IPS-20b (cell line): ENCODE measurements at regions not wholly inside any gene's neighbourhood (a gene's known extent, or its start where the extent isn't known, plus 50 kb on each side); places are given as distances from the start of the nearest gene placed in this dataset.
"Not testable (repeated sequence)": the region's sequence is repeated elsewhere in the genome, so short reads cannot be mapped to it uniquely, and the experiment has no call there.

Experiments
- H3K27ac ChIP-seq: one replicate; pipeline ENCODE4 v1.5.1; 2013; ENCODE audit warnings: low read length
- H3K27me3 ChIP-seq: 2 replicates; pipeline ENCODE4 v1.6.1; 2013; ENCODE audit warnings: mild to moderate bottlenecking, low read length, inconsistent platforms; ENCODE audit not compliant: insufficient read depth
- H3K36me3 ChIP-seq: 2 replicates; pipeline ENCODE4 v1.6.1; 2013; ENCODE audit warnings: low read depth, mild to moderate bottlenecking, inconsistent platforms, low read length, moderate library complexity; ENCODE audit not compliant: insufficient read depth
- H3K4me1 ChIP-seq: 2 replicates; pipeline ENCODE4 v1.6.1; 2013; ENCODE audit warnings: mild to moderate bottlenecking, control low read depth, inconsistent platforms, low read length, moderate library complexity; ENCODE audit not compliant: insufficient read depth
- H3K4me3 ChIP-seq: 2 replicates; pipeline ENCODE4 v1.5.1; 2013; ENCODE audit warnings: mild to moderate bottlenecking, low read length, inconsistent platforms
- H3K9ac ChIP-seq: 2 replicates; pipeline ENCODE4 v1.6.1; 2013; ENCODE audit warnings: low read depth, mild to moderate bottlenecking, inconsistent platforms, low read length, moderate library complexity
- H3K9me3 ChIP-seq: 2 replicates; pipeline ENCODE4 v1.6.1; 2013; ENCODE audit warnings: mild to moderate bottlenecking, low read depth, low read length, inconsistent platforms; ENCODE audit not compliant: insufficient read depth

- H3K4me3 ChIP-seq: no peak overlapping the region
Observed at GRCh38 chr7:16264036-16264819, 157.1 kb downstream of the CRPPA start.

DNA sequence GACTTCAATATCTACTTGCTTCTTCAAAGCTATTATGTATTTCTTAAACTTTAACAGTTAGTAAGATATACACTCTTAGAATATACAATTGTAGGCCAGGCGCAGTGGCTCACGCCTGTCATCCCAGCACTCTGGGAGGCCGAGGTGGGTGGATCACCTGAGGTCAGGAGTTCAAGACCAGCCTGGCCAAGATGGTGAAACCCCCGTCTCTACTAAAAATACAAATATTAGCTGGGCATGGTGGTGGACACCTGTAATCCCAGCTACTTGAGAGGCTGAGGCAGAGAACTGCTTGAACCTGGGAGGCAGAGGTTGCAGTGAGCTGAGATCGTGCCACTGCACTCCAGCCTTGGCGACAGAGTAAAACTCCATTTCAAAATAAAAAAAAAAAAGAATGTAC, 158.0 kb downstream of the CRPPA start:
- not testable (repeated sequence) for H3K27me3 ChIP-seq, H3K4me1 ChIP-seq, H3K27ac ChIP-seq, H3K4me3 ChIP-seq, H3K36me3 ChIP-seq, H3K9ac ChIP-seq, H3K9me3 ChIP-seq

More at GRCh38 chr7:16264036-16264819, 157.1 kb downstream of the CRPPA start:
- no peaks in the 10 kb centered on the region for H3K36me3 ChIP-seq
- no peak overlapping the region for H3K9ac ChIP-seq
- no peak overlapping the region for H3K27ac ChIP-seq
- H3K9me3 ChIP-seq: no peaks in the 10 kb centered on the region
- H3K4me1 ChIP-seq: no peaks in the 10 kb centered on the region
- H3K27me3 ChIP-seq: no peaks in the 10 kb centered on the region

DNA sequence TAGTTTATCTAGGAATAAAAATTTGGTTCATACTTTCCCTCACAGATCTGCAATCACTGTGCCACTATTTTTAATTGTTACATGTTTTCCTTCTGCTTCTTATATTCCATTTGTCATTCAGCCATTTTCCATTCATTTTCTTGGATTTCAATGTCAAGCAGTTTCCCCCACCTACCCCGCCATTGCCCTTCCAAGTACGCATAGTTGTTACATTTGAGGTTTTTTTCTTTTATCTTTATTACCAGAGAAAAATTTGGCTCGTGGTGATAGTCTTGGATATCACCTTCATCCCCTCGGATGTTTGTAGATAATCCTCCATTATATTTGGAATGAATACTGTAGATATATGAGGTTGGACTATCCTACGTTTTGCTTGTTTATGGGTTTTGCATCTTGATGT, 159.7 kb downstream of the CRPPA start:
- no peaks in the 10 kb centered on the region for H3K4me1 ChIP-seq
- H3K36me3 ChIP-seq: no peaks in the 10 kb centered on the region
- no peaks in the 10 kb centered on the region for H3K27me3 ChIP-seq
- no peaks in the 10 kb centered on the region for H3K9me3 ChIP-seq
- H3K4me3 ChIP-seq: no peak overlapping the region
- H3K27ac ChIP-seq: no peak overlapping the region
- no peak overlapping the region for H3K9ac ChIP-seq

DNA sequence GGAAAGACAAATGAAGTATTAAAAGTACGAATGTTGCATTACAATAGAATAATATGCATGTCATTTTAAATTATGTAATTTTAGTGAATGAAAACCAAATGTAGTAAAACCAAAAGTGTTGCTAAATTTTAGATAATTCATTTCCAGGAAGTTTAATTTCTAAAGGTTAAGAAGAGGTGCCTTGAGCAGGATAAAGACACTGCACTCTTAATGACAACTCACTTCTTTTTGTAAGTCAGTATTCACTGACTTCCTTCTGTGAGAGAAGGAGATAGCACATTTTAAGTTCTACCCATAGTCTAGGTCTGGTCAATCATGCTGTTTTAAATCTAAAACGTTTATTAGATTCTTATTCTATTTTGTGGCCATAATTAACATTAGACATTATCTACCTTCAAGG, 160.2 kb downstream of the CRPPA start:
- Histone ChIP-seq H3K4me3 (no peak overlapping the region), H3K36me3 (no peaks in the 10 kb centered on the region), H3K9me3 (no peaks in the 10 kb centered on the region), H3K27ac (no peak overlapping the region), H3K27me3 (no peaks in the 10 kb centered on the region), H3K9ac (no peak overlapping the region), H3K4me1 (no peaks in the 10 kb centered on the region)

DNA sequence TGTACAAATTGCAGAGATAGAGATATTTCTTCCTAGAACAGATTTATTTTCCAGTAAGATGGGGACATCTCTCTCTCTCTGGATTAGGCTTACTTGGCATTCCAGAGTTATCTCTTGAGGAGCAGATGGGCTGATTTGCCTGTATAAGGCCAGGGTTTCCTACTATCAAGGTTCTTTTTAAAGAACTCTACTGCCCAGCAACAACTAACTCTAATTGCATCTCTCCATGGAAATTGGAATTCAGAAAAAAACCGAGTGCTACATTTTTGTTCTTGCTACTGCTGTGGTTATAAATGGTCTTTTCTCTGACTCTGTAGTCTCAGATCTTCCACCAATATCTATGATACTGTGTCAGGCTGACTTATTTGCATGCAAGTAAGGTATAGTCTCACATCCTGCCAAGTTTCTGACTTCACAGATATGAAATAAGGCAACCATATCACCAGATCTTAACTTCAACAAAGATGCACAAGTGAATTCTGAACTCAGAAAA, 161.1 kb downstream of the CRPPA start:
- H3K4me3 ChIP-seq: no peak overlapping the region
- no peaks in the 10 kb centered on the region for H3K4me1 ChIP-seq
- no peak overlapping the region for H3K9ac ChIP-seq
- no peaks in the 10 kb centered on the region for H3K27me3 ChIP-seq
- no peaks in the 10 kb centered on the region for H3K9me3 ChIP-seq
- no peak overlapping the region for H3K27ac ChIP-seq
- H3K36me3 ChIP-seq: no peaks in the 10 kb centered on the region

GRCh38 chr7:16256419-16256818, 164.9 kb downstream of the CRPPA start:
- H3K27ac ChIP-seq, H3K27me3 ChIP-seq, H3K9me3 ChIP-seq, H3K4me3 ChIP-seq, H3K4me1 ChIP-seq, H3K9ac ChIP-seq, H3K36me3 ChIP-seq: not testable (repeated sequence)

DNA sequence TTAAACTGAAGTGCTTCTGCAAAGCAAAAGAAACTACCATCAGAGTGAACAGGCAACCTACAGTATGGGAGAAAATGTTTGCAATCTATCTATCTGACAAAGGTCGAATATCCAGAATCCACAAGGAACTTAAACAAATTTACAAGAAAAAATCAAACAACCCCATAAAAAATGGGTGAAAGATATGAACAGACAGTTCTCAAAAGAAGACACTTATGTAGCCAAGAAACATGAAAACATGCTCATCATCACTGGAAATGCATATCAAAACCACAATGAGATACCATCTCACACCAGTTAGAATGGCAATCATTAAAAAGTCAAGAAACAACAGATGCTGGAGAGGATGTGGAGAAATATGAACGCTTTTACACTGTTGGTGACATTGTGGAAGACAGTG, 165.4 kb downstream of the CRPPA start:
- not testable (repeated sequence) for H3K9me3 ChIP-seq, H3K27me3 ChIP-seq, H3K9ac ChIP-seq, H3K4me3 ChIP-seq, H3K4me1 ChIP-seq, H3K36me3 ChIP-seq, H3K27ac ChIP-seq

DNA sequence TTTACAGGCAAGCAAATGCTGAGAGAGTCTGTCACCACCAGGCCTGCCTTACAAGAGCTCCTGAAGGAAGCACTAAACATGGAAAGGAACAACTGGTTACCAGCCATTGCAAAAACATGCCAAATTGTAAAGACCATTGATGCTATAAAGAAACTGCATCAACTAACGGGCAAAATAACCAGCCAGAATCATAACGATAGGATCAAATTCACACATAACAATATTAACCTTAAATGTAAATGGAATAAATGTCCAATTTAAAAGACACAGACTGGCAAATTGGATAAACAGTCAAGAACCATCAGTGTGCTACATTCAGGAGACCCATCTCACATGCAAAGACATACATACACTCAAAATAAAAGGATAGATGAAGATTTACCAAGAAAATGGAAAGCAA, 170.7 kb downstream of the CRPPA start:
- not testable (repeated sequence) for H3K4me3 ChIP-seq, H3K9ac ChIP-seq, H3K36me3 ChIP-seq, H3K27ac ChIP-seq, H3K27me3 ChIP-seq, H3K4me1 ChIP-seq, H3K9me3 ChIP-seq

GRCh38 chr7:16249204-16249603, 172.1 kb downstream of the CRPPA start:
- not testable (repeated sequence) for H3K9me3 ChIP-seq, H3K4me1 ChIP-seq, H3K4me3 ChIP-seq, H3K27me3 ChIP-seq, H3K27ac ChIP-seq, H3K9ac ChIP-seq, H3K36me3 ChIP-seq

- not testable (repeated sequence) for H3K4me1 ChIP-seq, H3K27ac ChIP-seq, H3K27me3 ChIP-seq, H3K4me3 ChIP-seq, H3K9ac ChIP-seq, H3K36me3 ChIP-seq, H3K9me3 ChIP-seq
Observed at GRCh38 chr7:16248556-16248955, 172.8 kb downstream of the CRPPA start.

- Histone ChIP-seq H3K27ac (no peak overlapping the region), H3K27me3 (no peaks in the 10 kb centered on the region), H3K36me3 (no peaks in the 10 kb centered on the region), H3K4me1 (no peaks in the 10 kb centered on the region), H3K9ac (no peak overlapping the region), H3K4me3 (no peak overlapping the region), H3K9me3 (no peaks in the 10 kb centered on the region)
Observed at GRCh38 chr7:16244469-16244868, 176.9 kb downstream of the CRPPA start.

DNA sequence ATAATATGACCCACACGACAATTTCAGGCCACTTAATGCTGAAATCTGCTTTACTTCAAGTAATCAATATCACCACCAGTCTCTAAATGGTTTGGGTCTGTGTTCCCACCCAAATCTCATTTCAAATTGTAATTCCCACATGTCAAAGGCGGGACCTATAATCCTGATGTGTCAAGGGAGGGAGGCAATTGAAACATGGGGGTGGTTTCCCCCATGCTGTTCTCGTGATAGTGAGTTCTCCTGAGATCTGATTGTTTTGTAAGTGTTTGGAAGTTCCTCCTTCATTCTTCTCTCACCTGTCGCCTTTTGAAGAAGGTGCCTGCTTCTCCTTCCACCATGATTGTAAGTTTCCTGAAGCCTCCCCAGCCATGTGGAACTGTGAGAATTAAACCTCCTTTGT, 178.4 kb downstream of the CRPPA start:
- H3K4me3 ChIP-seq: no peak overlapping the region
- no peaks in the 10 kb centered on the region for H3K36me3 ChIP-seq
- H3K4me1 ChIP-seq: no peaks in the 10 kb centered on the region
- no peaks in the 10 kb centered on the region for H3K27me3 ChIP-seq
- H3K9ac ChIP-seq: no peak overlapping the region
- no peaks in the 10 kb centered on the region for H3K9me3 ChIP-seq
- H3K27ac ChIP-seq: no peak overlapping the region
